ENCODE measurements at regions not wholly inside any gene's neighbourhood (a gene's known extent, or its start where the extent isn't known, plus 50 kb on each side); places are given as distances from the start of the nearest gene placed in this dataset.

DNA sequence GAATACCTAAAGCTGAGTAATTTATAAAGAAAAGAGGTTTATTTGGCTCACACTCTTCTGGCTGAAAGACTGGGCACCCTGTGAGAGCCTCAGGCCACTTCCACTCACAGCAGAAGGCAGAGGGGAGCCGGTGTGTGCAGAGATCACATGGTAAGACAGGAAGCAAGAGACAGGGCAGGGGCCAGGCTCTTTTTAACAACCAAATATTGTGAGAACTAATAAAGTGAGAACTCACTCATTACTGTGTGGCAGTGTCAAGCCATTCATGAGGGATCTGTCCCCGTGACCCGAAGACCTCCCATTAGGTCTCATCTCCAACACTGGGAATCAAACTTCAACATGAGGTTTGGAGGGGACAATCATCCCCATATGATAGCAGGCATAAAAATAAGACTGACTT is 180.8 kb upstream of the DIO3 start:
- TF ChIP-seq, protein P1, sequence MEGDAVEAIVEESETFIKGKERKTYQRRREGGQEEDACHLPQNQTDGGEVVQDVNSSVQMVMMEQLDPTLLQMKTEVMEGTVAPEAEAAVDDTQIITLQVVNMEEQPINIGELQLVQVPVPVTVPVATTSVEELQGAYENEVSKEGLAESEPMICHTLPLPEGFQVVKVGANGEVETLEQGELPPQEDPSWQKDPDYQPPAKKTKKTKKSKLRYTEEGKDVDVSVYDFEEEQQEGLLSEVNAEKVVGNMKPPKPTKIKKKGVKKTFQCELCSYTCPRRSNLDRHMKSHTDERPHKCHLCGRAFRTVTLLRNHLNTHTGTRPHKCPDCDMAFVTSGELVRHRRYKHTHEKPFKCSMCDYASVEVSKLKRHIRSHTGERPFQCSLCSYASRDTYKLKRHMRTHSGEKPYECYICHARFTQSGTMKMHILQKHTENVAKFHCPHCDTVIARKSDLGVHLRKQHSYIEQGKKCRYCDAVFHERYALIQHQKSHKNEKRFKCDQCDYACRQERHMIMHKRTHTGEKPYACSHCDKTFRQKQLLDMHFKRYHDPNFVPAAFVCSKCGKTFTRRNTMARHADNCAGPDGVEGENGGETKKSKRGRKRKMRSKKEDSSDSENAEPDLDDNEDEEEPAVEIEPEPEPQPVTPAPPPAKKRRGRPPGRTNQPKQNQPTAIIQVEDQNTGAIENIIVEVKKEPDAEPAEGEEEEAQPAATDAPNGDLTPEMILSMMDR (IDR thresholded peaks at IDR 0.05; ENCODE audit: borderline replicate concordance, extremely low read depth, low read length, poor library complexity, severe bottlenecking) = no peak
- no peak for TF ChIP-seq EZH2 (IDR thresholded peaks at IDR 0.05; ENCODE audit: borderline replicate concordance, low read depth, low read length, severe bottlenecking)
